Aorta (tissue), 5 donors: ENCODE measurements at regions not wholly inside any gene's neighbourhood (a gene's known extent, or its start where the extent isn't known, plus 50 kb on each side); places are given as distances from the start of the nearest gene placed in this dataset.

Experiments used
- ATAC-seq: fragments of 200-7000 bp; cut with Tn5 transposase; one replicate; pipeline ENCODE4 v1.9.1; 2022; ENCODE audit warnings: moderate library complexity; ENCODE audit not compliant: low FRiP score
- DNase-seq, 2 donors: peaks; one replicate each; pipeline ENCODE4 v3.0.0-alpha.2; 2020
- H3K27ac ChIP-seq, 2 donors: one replicate each; pipeline ENCODE4 v1.5.1; 2013; ENCODE audit warnings: low read length in 2 of 2, mild to moderate bottlenecking in 2 of 2, moderate library complexity in 2 of 2, control low read depth in 1 of 2, inconsistent platforms in 1 of 2, low read depth in 1 of 2
- H3K27me3 ChIP-seq, 2 donors: one replicate each; pipeline ENCODE4 v1.6.1; 2013; ENCODE audit warnings: control low read depth in 1 of 2, low read length in 1 of 2, mild to moderate bottlenecking in 1 of 2, moderate library complexity in 1 of 2; ENCODE audit not compliant: insufficient read depth in 2 of 2, control insufficient read depth in 1 of 2
- H3K36me3 ChIP-seq, 2 donors: one replicate each; pipeline ENCODE4 v1.6.1; 2013; ENCODE audit warnings: control low read depth in 1 of 2, low read length in 1 of 2, mild to moderate bottlenecking in 1 of 2; ENCODE audit not compliant: insufficient read depth in 2 of 2, control insufficient read depth in 1 of 2
- H3K4me1 ChIP-seq, 2 donors: one replicate each; pipeline ENCODE4 v1.6.1; 2013; ENCODE audit warnings: low read length in 2 of 2, control low read depth in 1 of 2, mild to moderate bottlenecking in 1 of 2, moderate library complexity in 1 of 2; ENCODE audit not compliant: insufficient read depth in 2 of 2, control insufficient read depth in 1 of 2
- H3K4me3 ChIP-seq, 2 donors: one replicate each; pipeline ENCODE4 v1.5.1; 2013; ENCODE audit warnings: low read length in 2 of 2, control low read depth in 1 of 2, mild to moderate bottlenecking in 1 of 2
- H3K9me3 ChIP-seq: one replicate; pipeline ENCODE4 v1.6.1; 2013; ENCODE audit warnings: mild to moderate bottlenecking, low read length; ENCODE audit not compliant: control insufficient read depth
- WGBS, 2 donors: extraction: QIAGEN DNeasy Blood & Tissue Kit; methylation state at CpG; one replicate each; pipeline ENCODE4 v1.1.7; 2013; 5-methylcytosine and 5-hydroxymethylcytosine counted together
- intact Hi-C, 2 donors: fragments of 100-400 bp; cut with DNase I; formaldehyde crosslinking; loops; one replicate each; pipeline versions ENCODE4 v1.14.2 to v1.15.0; 2022
- donor health status: healthy with polysubstance abuse.
- donor health status: Bipolar disorder and iron deficiency.
- donor health status: DM: no; HTN: no; CAD: no.
- donor health status: DM: no; HTN: no; CAD: no.
- donor health status: DM: yes; HTN: yes; CAD: no.

GRCh38 chr11:112899235-112900006 lies 61.8 kb upstream of the NCAM1 start:
- H3K27ac ChIP-seq, result no peak overlapping the region
- no peak for DNase-seq
- ATAC-seq, result no peak
- H3K4me3 ChIP-seq, result no peak overlapping the region
- H3K36me3 ChIP-seq, result no peaks in the 10 kb centered on the region
- peaks cover 1% of the 10 kb centered on the region for H3K9me3 ChIP-seq
- H3K4me1 ChIP-seq, result peaks cover 0 to 4% of the 10 kb centered on the region in 2 donors
- H3K27me3 ChIP-seq, result no peaks in the 10 kb centered on the region
- WGBS, 2 donors, result 89 to 91% methylated on average over 4 of the region's 4 CpGs
- intact Hi-C loops, result no loop called here

GRCh38 chr11:112901924-112902323 lies 59.3 kb upstream of the NCAM1 start:
- peaks cover 1% of the 10 kb centered on the region for H3K9me3 ChIP-seq
- no peaks in the 10 kb centered on the region for H3K27me3 ChIP-seq
- no peak for DNase-seq
- intact Hi-C loops, result no loop called here
- no peak overlapping the region for H3K27ac ChIP-seq
- no peaks in the 10 kb centered on the region for H3K36me3 ChIP-seq
- WGBS, 2 donors, result 85 to 92% methylated on average over 4 of the region's 4 CpGs
- ATAC-seq, result no peak
- H3K4me1 ChIP-seq, result peaks cover 0 to 4% of the 10 kb centered on the region in 2 donors
- no peak overlapping the region for H3K4me3 ChIP-seq

GRCh38 chr11:112902361-112903011 lies 58.7 kb upstream of the NCAM1 start:
- no peaks in the 10 kb centered on the region for H3K36me3 ChIP-seq
- no peaks in the 10 kb centered on the region for H3K27me3 ChIP-seq
- ATAC-seq, result peak; percentile 52
- no peak overlapping the region for H3K4me3 ChIP-seq
- no peak for DNase-seq
- WGBS, 2 donors, result 3 to 7% methylated on average over 2 of the region's 2 CpGs
- intact Hi-C loops, result no loop called here
- H3K4me1 ChIP-seq, result peaks cover 0 to 4% of the 10 kb centered on the region in 2 donors
- H3K9me3 ChIP-seq, result peaks cover 1% of the 10 kb centered on the region
- H3K27ac ChIP-seq, result no peak overlapping the region

GRCh38 chr11:112903340-112903739 lies 57.9 kb upstream of the NCAM1 start:
- WGBS, 2 donors, result 52% methylated on average over 5 of the region's 5 CpGs

GRCh38 chr11:112911124-112911523 lies 50.1 kb upstream of the NCAM1 start:
- intact Hi-C loops, result no loop called here
- Histone ChIP-seq H3K27me3 (no peaks in the 10 kb centered on the region), H3K36me3 (no peaks in the 10 kb centered on the region), H3K4me1 (peaks cover 0 to 3% of the 10 kb centered on the region in 2 donors), H3K27ac (no peak overlapping the region), H3K9me3 (no peaks in the 10 kb centered on the region), H3K4me3 (no peak overlapping the region)
- WGBS, 2 donors, result 94 to 100% methylated on average over 1 of the region's 1 CpG
- DNase-seq (no peak), ATAC-seq (no peak)

More at GRCh38 chr11:112903340-112903739, 57.9 kb upstream of the NCAM1 start:
- Histone ChIP-seq H3K27me3 (no peaks in the 10 kb centered on the region), H3K4me3 (no peak overlapping the region), H3K36me3 (no peaks in the 10 kb centered on the region), H3K9me3 (peaks cover 1% of the 10 kb centered on the region), H3K27ac (no peak overlapping the region), H3K4me1 (peaks cover 0 to 4% of the 10 kb centered on the region in 2 donors)
- intact Hi-C loops, result no loop called here
- ATAC-seq (no peak), DNase-seq (no peak)
